H9 (cell line): ENCODE measurements at regions not wholly inside any gene's neighbourhood (a gene's known extent, or its start where the extent isn't known, plus 50 kb on each side); places are given as distances from the start of the nearest gene placed in this dataset.

Experiments
- DNase-seq: peaks from one replicate; pipeline ENCODE4 v3.0.0-alpha.2; 2017
- H2AFZ ChIP-seq: one replicate; pipeline ENCODE4 v1.6.1; 2013; ENCODE audit warnings: mild to moderate bottlenecking, low read length, control low read depth, moderate library complexity
- H2AK5ac ChIP-seq: 2 replicates; pipeline ENCODE4 v1.6.1; 2013; ENCODE audit warnings: low read length, control low read depth, mixed read lengths; ENCODE audit not compliant: insufficient read length
- H2BK120ac ChIP-seq: one replicate; pipeline ENCODE4 v1.6.1; 2013; ENCODE audit warnings: low read depth, mild to moderate bottlenecking, low read length, control low read depth, inconsistent platforms; ENCODE audit not compliant: poor library complexity, severe bottlenecking
- H2BK12ac ChIP-seq: 2 replicates; pipeline ENCODE4 v1.6.1; 2013; ENCODE audit warnings: low read length, control low read depth, mixed read lengths, low read depth; ENCODE audit not compliant: insufficient read length
- H2BK15ac ChIP-seq: 2 replicates; pipeline ENCODE4 v1.6.1; 2013; ENCODE audit warnings: low read depth, low read length, control low read depth
- H2BK20ac ChIP-seq: one replicate; pipeline ENCODE4 v1.6.1; 2013; ENCODE audit warnings: low read depth, mild to moderate bottlenecking, low read length, control low read depth, inconsistent platforms; ENCODE audit not compliant: poor library complexity, severe bottlenecking
- H2BK5ac ChIP-seq: 2 replicates; pipeline ENCODE4 v1.6.1; 2013; ENCODE audit warnings: low read length, control low read depth, mixed read lengths; ENCODE audit not compliant: insufficient read length
- H3K14ac ChIP-seq: 2 replicates; pipeline ENCODE4 v1.6.1; 2013; ENCODE audit warnings: low read length, control low read depth; ENCODE audit not compliant: insufficient read depth
- H3K18ac ChIP-seq: 2 replicates; pipeline ENCODE4 v1.6.1; 2013; ENCODE audit warnings: low read depth, mild to moderate bottlenecking, mixed read lengths, low read length, control low read depth; ENCODE audit not compliant: insufficient read length
- H3K23ac ChIP-seq: 2 replicates; pipeline ENCODE4 v1.6.1; 2013; ENCODE audit warnings: low read length, control low read depth, mixed read lengths, low read depth; ENCODE audit not compliant: insufficient read length
- H3K23me2 ChIP-seq: 2 replicates; pipeline ENCODE4 v1.6.1; 2013; ENCODE audit warnings: low read depth, mild to moderate bottlenecking, mixed read lengths, low read length, control low read depth; ENCODE audit not compliant: insufficient read length, poor library complexity, severe bottlenecking
- H3K27ac ChIP-seq: 2 replicates; pipeline ENCODE4 v1.5.1; 2013; ENCODE audit warnings: low read length, control low read depth, mixed read lengths, low read depth; ENCODE audit not compliant: insufficient read length
- H3K27me3 ChIP-seq: 2 replicates; pipeline ENCODE4 v1.6.1; 2013; ENCODE audit warnings: low read length, control low read depth, inconsistent platforms; ENCODE audit not compliant: insufficient read depth
- H3K4ac ChIP-seq: 2 replicates; pipeline ENCODE4 v1.6.1; 2013; ENCODE audit warnings: low read depth, mild to moderate bottlenecking, control low read depth, inconsistent platforms, low read length, moderate library complexity
- H3K4me1 ChIP-seq: 2 replicates; pipeline ENCODE4 v1.6.1; 2013; ENCODE audit warnings: low read length, control low read depth, inconsistent platforms; ENCODE audit not compliant: insufficient read depth
- H3K4me2 ChIP-seq: 2 replicates; pipeline ENCODE4 v1.6.1; 2013; ENCODE audit warnings: low read length, control low read depth, mixed read lengths; ENCODE audit not compliant: insufficient read length, insufficient read depth
- H3K56ac ChIP-seq: 2 replicates; pipeline ENCODE4 v1.6.1; 2013; ENCODE audit warnings: low read depth, mild to moderate bottlenecking, mixed read lengths, low read length, control low read depth; ENCODE audit not compliant: insufficient read length
- H3K79me1 ChIP-seq: 2 replicates; pipeline ENCODE4 v1.6.1; 2013; ENCODE audit warnings: low read depth, mild to moderate bottlenecking, moderate library complexity, low read length, control low read depth, inconsistent platforms; ENCODE audit not compliant: insufficient read depth, poor library complexity, severe bottlenecking
- H3K79me2 ChIP-seq: 2 replicates; pipeline ENCODE4 v1.6.1; 2013; ENCODE audit warnings: low read length, control low read depth, inconsistent platforms; ENCODE audit not compliant: insufficient read depth
- H3K9ac ChIP-seq: 2 replicates; pipeline ENCODE4 v1.6.1; 2013; ENCODE audit warnings: low read length, control low read depth, mixed read lengths; ENCODE audit not compliant: insufficient read length; ENCODE audit errors: extremely low read depth
- H3K9me3 ChIP-seq: one replicate; pipeline ENCODE4 v1.6.1; 2013; ENCODE audit warnings: low read depth, low read length, inconsistent platforms; ENCODE audit not compliant: control insufficient read depth
- H3T11ph ChIP-seq: one replicate; pipeline ENCODE4 v1.6.1; 2013; ENCODE audit warnings: mild to moderate bottlenecking, low read length, control low read depth, inconsistent platforms
- H4K20me1 ChIP-seq: one replicate; pipeline ENCODE4 v1.6.1; 2013; ENCODE audit not compliant: control insufficient read depth, insufficient read length, insufficient read depth
- H4K5ac ChIP-seq: 2 replicates; pipeline ENCODE4 v1.6.1; 2013; ENCODE audit warnings: low read depth, mild to moderate bottlenecking, mixed read lengths, low read length, control low read depth; ENCODE audit not compliant: insufficient read length
- H4K8ac ChIP-seq: replicated peaks from 2 replicates; pipeline ENCODE4 v1.6.1; 2013; ENCODE audit warnings: low read length, control low read depth, mixed read lengths, low read depth; ENCODE audit not compliant: insufficient read length
- H4K91ac ChIP-seq: 2 replicates; pipeline ENCODE4 v1.6.1; 2013; ENCODE audit warnings: low read depth, mild to moderate bottlenecking, moderate library complexity, mixed read lengths, low read length, control low read depth; ENCODE audit not compliant: insufficient read length
- H3K27ac Mint-ChIP-seq, 3 experiments: 2 replicates in 2 of 3; 3 replicates in 1 of 3; pipeline ENCODE4 v1.8.0; 2020 to 2021; ENCODE audit warnings: mixed read lengths in 3 of 3, mild to moderate bottlenecking in 1 of 3, moderate library complexity in 1 of 3
- H3K27me3 Mint-ChIP-seq: 2 replicates; pipeline ENCODE4 v1.8.0; 2021; ENCODE audit warnings: low read depth, mild to moderate bottlenecking, moderate library complexity, mixed read lengths
- H3K36me3 Mint-ChIP-seq, 3 experiments: 2 replicates in 2 of 3; 3 replicates in 1 of 3; pipeline ENCODE4 v1.8.0; 2020 to 2021; ENCODE audit warnings: low read depth in 3 of 3, mixed read lengths in 3 of 3; ENCODE audit not compliant: insufficient read depth in 1 of 3
- H3K4me1 Mint-ChIP-seq, 2 experiments: 2 replicates each; pipeline ENCODE4 v1.8.0; 2020; ENCODE audit warnings: mixed read lengths in 2 of 2
- H3K4me3 Mint-ChIP-seq, 2 experiments: 2 replicates in 1 of 2; 3 replicates in 1 of 2; pipeline ENCODE4 v1.8.0; 2020 to 2021; ENCODE audit warnings: mild to moderate bottlenecking in 2 of 2, mixed read lengths in 2 of 2, moderate library complexity in 1 of 2
- H3K9me3 Mint-ChIP-seq, 2 experiments: 2 replicates in 1 of 2; 3 replicates in 1 of 2; pipeline ENCODE4 v1.8.0; 2020; ENCODE audit warnings: mild to moderate bottlenecking in 2 of 2, mixed read lengths in 2 of 2, moderate library complexity in 1 of 2
- WGBS: extraction: QIAGEN DNeasy Blood & Tissue Kit; methylation state at CpG from one replicate; pipeline ENCODE4 v1.1.7; 2013; ENCODE audit warnings: missing lambda C conversion rate, low lambda C conversion rate, mixed read lengths; ENCODE audit not compliant: insufficient read length; ENCODE audit errors: extremely low coverage; 5-methylcytosine and 5-hydroxymethylcytosine counted together
- TF ChIP-seq, protein P1 (sequence below): fragments of 200-600 bp; sonication (generic); conservative IDR thresholded peaks from 3 replicates; pipeline ENCODE4 v1.8.0; 2021; ENCODE audit warnings: antibody characterized with exemption, mild to moderate bottlenecking

DNA sequence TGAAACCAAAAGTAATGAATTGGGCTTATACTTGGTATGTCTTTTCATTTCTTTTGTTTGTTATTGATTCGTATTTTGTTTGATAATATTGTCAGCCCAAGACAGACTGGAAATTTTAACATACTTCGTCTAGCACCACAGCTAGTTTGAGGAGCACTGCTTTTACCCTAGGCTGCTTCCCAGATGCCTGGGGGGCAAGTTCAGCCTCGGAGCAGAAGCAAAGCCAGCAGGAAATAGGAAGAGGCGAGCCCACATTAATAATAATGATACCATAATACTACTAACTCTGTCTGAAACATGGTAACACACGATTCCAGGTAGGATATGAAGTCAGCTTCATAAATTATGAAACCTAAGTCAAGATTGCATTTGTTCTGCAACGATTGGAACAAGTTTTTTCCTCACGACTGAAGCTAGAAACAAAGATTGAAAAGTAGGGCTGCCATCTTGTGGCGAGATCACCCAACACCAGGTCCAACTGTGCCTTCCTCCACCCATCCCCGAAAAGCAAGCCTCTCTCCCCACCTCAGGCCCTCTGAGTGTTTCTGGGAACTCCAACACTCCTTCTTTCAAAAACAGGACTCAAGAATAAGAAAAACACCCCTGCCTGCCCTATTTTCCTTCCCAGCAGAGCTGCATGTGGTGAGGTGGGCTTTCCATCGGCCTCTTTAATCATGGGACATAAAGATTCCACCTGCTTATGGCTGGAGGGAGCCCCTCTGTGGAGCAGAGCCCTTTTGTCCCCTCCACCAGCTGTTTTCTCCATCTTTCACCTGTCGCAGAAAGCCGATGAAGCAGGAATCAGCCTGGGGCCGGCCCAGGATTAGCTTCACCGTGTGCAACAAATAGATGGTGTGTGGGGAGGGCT is 236.4 kb downstream of the CAAP1 start:
- no peak overlapping the region for H3K4me2 ChIP-seq

More for the DNA sequence above, 236.4 kb downstream of the CAAP1 start:
- peaks cover 3 to 4% of the 10 kb centered on the region in 2 experiments; a peak in 2 of 5 replicates for H3K9me3 Mint-ChIP-seq
- Histone ChIP-seq H4K91ac (no peak overlapping the region), H3K14ac (no peak overlapping the region), H3K79me1 (no peaks in the 10 kb centered on the region), H3K27ac (no peak overlapping the region), H3K4me1 (no peaks in the 10 kb centered on the region), H3K9ac (no peak overlapping the region), H3K23ac (no peak overlapping the region), H2BK120ac (no peak overlapping the region), H3K79me2 (no peaks in the 10 kb centered on the region), H2BK20ac (no peak overlapping the region), H3K56ac (no peak overlapping the region), H2AFZ (no peak overlapping the region), H3K9me3 (no peaks in the 10 kb centered on the region), H3K27me3 (no peaks in the 10 kb centered on the region), H4K20me1 (no peaks in the 10 kb centered on the region), H2BK5ac (no peak overlapping the region), H2BK15ac (no peak overlapping the region), H3K4ac (no peak overlapping the region), H2BK12ac (no peak overlapping the region), H2AK5ac (no peak overlapping the region), H3K23me2 (no peaks in the 10 kb centered on the region), H3K18ac (no peak overlapping the region), H4K8ac (no peak overlapping the region), H4K5ac (no peak overlapping the region), H3T11ph (no peak overlapping the region)
- TF ChIP-seq, protein P1, sequence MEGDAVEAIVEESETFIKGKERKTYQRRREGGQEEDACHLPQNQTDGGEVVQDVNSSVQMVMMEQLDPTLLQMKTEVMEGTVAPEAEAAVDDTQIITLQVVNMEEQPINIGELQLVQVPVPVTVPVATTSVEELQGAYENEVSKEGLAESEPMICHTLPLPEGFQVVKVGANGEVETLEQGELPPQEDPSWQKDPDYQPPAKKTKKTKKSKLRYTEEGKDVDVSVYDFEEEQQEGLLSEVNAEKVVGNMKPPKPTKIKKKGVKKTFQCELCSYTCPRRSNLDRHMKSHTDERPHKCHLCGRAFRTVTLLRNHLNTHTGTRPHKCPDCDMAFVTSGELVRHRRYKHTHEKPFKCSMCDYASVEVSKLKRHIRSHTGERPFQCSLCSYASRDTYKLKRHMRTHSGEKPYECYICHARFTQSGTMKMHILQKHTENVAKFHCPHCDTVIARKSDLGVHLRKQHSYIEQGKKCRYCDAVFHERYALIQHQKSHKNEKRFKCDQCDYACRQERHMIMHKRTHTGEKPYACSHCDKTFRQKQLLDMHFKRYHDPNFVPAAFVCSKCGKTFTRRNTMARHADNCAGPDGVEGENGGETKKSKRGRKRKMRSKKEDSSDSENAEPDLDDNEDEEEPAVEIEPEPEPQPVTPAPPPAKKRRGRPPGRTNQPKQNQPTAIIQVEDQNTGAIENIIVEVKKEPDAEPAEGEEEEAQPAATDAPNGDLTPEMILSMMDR = peak; percentile 71
- H3K27ac Mint-ChIP-seq = peak overlapping the region in 1 of 3 experiments; percentile 74; a peak in 1 of 7 replicates
- H3K27me3 Mint-ChIP-seq = no peaks in the 10 kb centered on the region; the same call in 1 of the 2 replicates
- WGBS = no CpG with 5 or more reads among the region's 14 CpGs
- no peaks in the 10 kb centered on the region for H3K36me3 Mint-ChIP-seq
- peak; percentile 59 for DNase-seq
- peak overlapping the region in 1 of 2 experiments; percentile 13; a peak in 1 of 5 replicates for H3K4me3 Mint-ChIP-seq
- H3K4me1 Mint-ChIP-seq = peaks cover 7 to 13% of the 10 kb centered on the region in 2 experiments
